ENCODE measurements at regions not wholly inside any gene's neighbourhood (a gene's known extent, or its start where the extent isn't known, plus 50 kb on each side); places are given as distances from the start of the nearest gene placed in this dataset.
A peak's percentile ranks its signal among the peaks of the same experiment; 100 is the strongest.

- H3K4me2 ChIP-seq = no peak overlapping the region
- no peaks in the 10 kb centered on the region for H3K9me3 Mint-ChIP-seq
- H4K20me1 ChIP-seq (replicated peaks; ENCODE audit: insufficient read depth) = no peaks in the 10 kb centered on the region
- H3K4me1 Mint-ChIP-seq = peaks cover 6% of the 10 kb centered on the region
- ATAC-seq (no peak), DNase-seq (ENCODE audit: low spot score) (no peak)
- H3K4me3 Mint-ChIP-seq = no peak overlapping the region
- H3K27ac Mint-ChIP-seq = no peak overlapping the region
- H3K9me2 ChIP-seq (ENCODE audit: insufficient read depth) = peaks cover 6% of the 10 kb centered on the region; the same call in 1 of the 2 replicates
- H3K27me3 ChIP-seq (ENCODE audit: insufficient read depth) = no peaks in the 10 kb centered on the region
- no peaks in the 10 kb centered on the region for H3F3A ChIP-seq (replicated peaks; ENCODE audit: low read depth)
- H3K36me3 Mint-ChIP-seq (ENCODE audit: low read depth) = no peaks in the 10 kb centered on the region
- H3K4me1 ChIP-seq (ENCODE audit: insufficient read depth) = no peaks in the 10 kb centered on the region
- H3K27me3 Mint-ChIP-seq (ENCODE audit: insufficient read depth, low read depth, poor library complexity) = peaks cover 4% of the 10 kb centered on the region
- H3K4me3 ChIP-seq = no peak overlapping the region
- no peak overlapping the region for H3K27ac ChIP-seq (ENCODE audit: low read depth)
- no peak overlapping the region for H2AFZ ChIP-seq
- H3K79me2 ChIP-seq (replicated peaks; ENCODE audit: insufficient read depth) = no peaks in the 10 kb centered on the region
- no peaks in the 10 kb centered on the region for H3K36me3 ChIP-seq (ENCODE audit: insufficient read depth)
- no peak for TF ChIP-seq ETS1 (IDR thresholded peaks at IDR 0.05)
- no peak for TF ChIP-seq POLR2AphosphoS5 (IDR thresholded peaks at IDR 0.05; ENCODE audit: low read depth)
- no peak for TF ChIP-seq CREB1 (CRISPR knock-in tag; IDR thresholded peaks at IDR 0.05; ENCODE audit: low read depth)
- no peak for TF ChIP-seq ZNF114 (CRISPR knock-in tag; IDR thresholded peaks at IDR 0.05)
- TF ChIP-seq CTCF (conservative IDR thresholded peaks at IDR 0.05; ENCODE audit: low read depth in 2 of 2) = no peak
- TF ChIP-seq NANOG (IDR thresholded peaks at IDR 0.05; ENCODE audit: borderline replicate concordance) = no peak
Observed at GRCh38 chr10:28988980-28989379, 299.9 kb upstream of the LYZL1 start.

GRCh38 chr10:28991333-28992270, 297.3 kb upstream of the LYZL1 start:
- no peak overlapping the region for H3K27ac ChIP-seq (ENCODE audit: low read depth)
- no peaks in the 10 kb centered on the region for H3K9me3 Mint-ChIP-seq
- no peak overlapping the region for H3K27ac Mint-ChIP-seq
- H3K36me3 ChIP-seq (ENCODE audit: insufficient read depth) = no peaks in the 10 kb centered on the region
- H3F3A ChIP-seq (replicated peaks; ENCODE audit: low read depth) = no peaks in the 10 kb centered on the region
- H2AFZ ChIP-seq = no peak overlapping the region
- peak; percentile 98 for ATAC-seq
- DNase-seq (ENCODE audit: low spot score) = peak; percentile 84
- peaks cover 2% of the 10 kb centered on the region; the same call in 2 of the 3 replicates for H3K4me1 Mint-ChIP-seq
- H4K20me1 ChIP-seq (replicated peaks; ENCODE audit: insufficient read depth) = no peaks in the 10 kb centered on the region
- no peaks in the 10 kb centered on the region for H3K36me3 Mint-ChIP-seq (ENCODE audit: low read depth)
- no peak overlapping the region for H3K4me3 ChIP-seq
- no peak overlapping the region for H3K4me3 Mint-ChIP-seq
- no peaks in the 10 kb centered on the region for H3K27me3 ChIP-seq (ENCODE audit: insufficient read depth)
- H3K9me2 ChIP-seq (ENCODE audit: insufficient read depth) = no peaks in the 10 kb centered on the region; the same call in 1 of the 2 replicates
- H3K27me3 Mint-ChIP-seq (ENCODE audit: insufficient read depth, low read depth, poor library complexity) = peaks cover 2% of the 10 kb centered on the region
- no peaks in the 10 kb centered on the region for H3K4me1 ChIP-seq (ENCODE audit: insufficient read depth)
- no peaks in the 10 kb centered on the region for H3K79me2 ChIP-seq (replicated peaks; ENCODE audit: insufficient read depth)
- H3K4me2 ChIP-seq = no peak overlapping the region
- TF ChIP-seq CTCF (conservative IDR thresholded peaks at IDR 0.05; ENCODE audit: low read depth in 2 of 2) = peak; percentile 98
- no peak for TF ChIP-seq ZNF462 (CRISPR knock-in tag; IDR thresholded peaks at IDR 0.05)
- TF ChIP-seq ZNF331 (CRISPR knock-in tag; IDR thresholded peaks at IDR 0.05; ENCODE audit: low read depth) = no peak

Measured in GM23338 (cell line).